IMR-90 (cell line): ENCODE measurements at regions not wholly inside any gene's neighbourhood (a gene's known extent, or its start where the extent isn't known, plus 50 kb on each side); places are given as distances from the start of the nearest gene placed in this dataset.

ENCODE experiments used
- ATAC-seq: fragments of 200-7000 bp; cut with Tn5 transposase; 2 replicates; pipeline ENCODE4 v1.9.1; 2020; ENCODE audit warnings: low read depth, mild to moderate bottlenecking, moderate library complexity
- BruUV-seq: library from RNA; stranded (reverse); fragments of 400-500 nt; replicated peaks from 2 replicates; lab custom pipeline; 2021; lab: Mats Ljungman, UMichigan
- CTCF ChIA-PET: fragments of 300-600 bp; formaldehyde crosslinking; extraction: SDS; loops from one replicate; lab custom pipeline; 2021; ENCODE audit warnings: antibody characterized with exemption; lab: Yijun Ruan, JAX
- POLR2A ChIA-PET: fragments of 300-600 bp; sonication (Branson Sonifier 250); formaldehyde crosslinking; loops from one replicate; lab custom pipeline; 2022; ENCODE audit warnings: antibody characterized with exemption; ENCODE audit not compliant: unreplicated experiment; lab: Charles Lee
- DNase-seq: peaks from one replicate; pipeline ENCODE4 v3.0.0; 2013
- H2AFZ ChIP-seq: replicated peaks from 2 replicates; pipeline ENCODE3; 2013; ENCODE audit warnings: low read length, mild to moderate bottlenecking; ENCODE audit not compliant: poor library complexity
- H2AK5ac ChIP-seq: 2 replicates; pipeline ENCODE4 v1.6.1; 2013; ENCODE audit warnings: low read depth, low read length, inconsistent platforms
- H2AK9ac ChIP-seq: replicated peaks from 2 replicates; pipeline ENCODE3; 2013; ENCODE audit warnings: mild to moderate bottlenecking, low read depth, low read length, moderate library complexity; ENCODE audit not compliant: poor library complexity
- H2BK120ac ChIP-seq: 2 replicates; pipeline ENCODE4 v1.6.1; 2013; ENCODE audit warnings: low read depth, low read length, inconsistent platforms
- H2BK15ac ChIP-seq: 3 replicates; pipeline ENCODE4 v1.6.1; 2013; ENCODE audit warnings: low read depth, low read length, inconsistent platforms
- H2BK20ac ChIP-seq: 2 replicates; pipeline ENCODE4 v1.6.1; 2013; ENCODE audit warnings: low read depth, mild to moderate bottlenecking, inconsistent platforms, low read length, moderate library complexity
- H2BK5ac ChIP-seq: 2 replicates; pipeline ENCODE4 v1.6.1; 2013; ENCODE audit warnings: mild to moderate bottlenecking, low read depth, low read length, inconsistent platforms; ENCODE audit not compliant: poor library complexity, severe bottlenecking
- H3K14ac ChIP-seq: replicated peaks from 2 replicates; pipeline ENCODE4 v1.6.1; 2013; ENCODE audit warnings: low read depth, low read length, inconsistent platforms
- H3K18ac ChIP-seq: 2 replicates; pipeline ENCODE4 v1.6.1; 2013; ENCODE audit warnings: low read depth, low read length, control low read depth
- H3K23ac ChIP-seq: 2 replicates; pipeline ENCODE4 v1.6.1; 2013; ENCODE audit warnings: low read depth, low read length, inconsistent platforms
- H3K27ac ChIP-seq: 2 replicates; pipeline ENCODE4 v1.5.1; 2013; ENCODE audit warnings: mild to moderate bottlenecking, control low read depth, low read length; ENCODE audit not compliant: insufficient read depth
- H3K27me3 ChIP-seq: 2 replicates; pipeline ENCODE4 v1.6.1; 2013; ENCODE audit warnings: low read length; ENCODE audit not compliant: control insufficient read depth, insufficient read depth
- H3K36me3 ChIP-seq: 2 replicates; pipeline ENCODE4 v1.6.1; 2013; ENCODE audit warnings: low read length, mixed read lengths; ENCODE audit not compliant: control insufficient read depth, insufficient read depth
- H3K4ac ChIP-seq: 2 replicates; pipeline ENCODE4 v1.6.1; 2013; ENCODE audit warnings: low read depth, low read length, inconsistent platforms
- H3K4me1 ChIP-seq: 2 replicates; pipeline ENCODE4 v1.6.1; 2013; ENCODE audit warnings: low read length, mixed read lengths; ENCODE audit not compliant: control insufficient read depth, insufficient read depth
- H3K4me2 ChIP-seq: 2 replicates; pipeline ENCODE4 v1.6.1; 2013; ENCODE audit warnings: low read depth, mild to moderate bottlenecking, control low read depth, low read length, moderate library complexity
- H3K4me3 ChIP-seq: 2 replicates; pipeline ENCODE4 v1.5.1; 2013; ENCODE audit warnings: low read depth, mild to moderate bottlenecking, control low read depth, low read length, moderate library complexity; ENCODE audit not compliant: insufficient read depth
- H3K56ac ChIP-seq: 2 replicates; pipeline ENCODE4 v1.6.1; 2013; ENCODE audit warnings: low read length, inconsistent platforms; ENCODE audit not compliant: insufficient read depth; ENCODE audit errors: extremely low read depth
- H3K79me1 ChIP-seq, 2 experiments: 2 replicates each; pipeline ENCODE4 v1.6.1; 2013; ENCODE audit warnings: low read length in 2 of 2, inconsistent platforms in 1 of 2, low read depth in 1 of 2
- H3K9ac ChIP-seq: 2 replicates; pipeline ENCODE4 v1.6.1; 2013; ENCODE audit warnings: low read depth, low read length, control low read depth
- H3K9me1 ChIP-seq: 2 replicates; pipeline ENCODE4 v1.6.1; 2013; ENCODE audit warnings: low read length, inconsistent platforms; ENCODE audit not compliant: insufficient read depth
- H3K9me3 ChIP-seq: 2 replicates; pipeline ENCODE4 v1.6.1; 2013; ENCODE audit warnings: low read length; ENCODE audit not compliant: control insufficient read depth, insufficient read depth
- H4K20me1 ChIP-seq: 2 replicates; pipeline ENCODE4 v1.6.1; 2013; ENCODE audit warnings: low read length, inconsistent platforms; ENCODE audit not compliant: insufficient read depth
- H4K5ac ChIP-seq: 2 replicates; pipeline ENCODE4 v1.6.1; 2013; ENCODE audit warnings: mild to moderate bottlenecking, low read depth, low read length, control low read depth
- H4K8ac ChIP-seq, 2 experiments: 2 replicates each; pipeline ENCODE4 v1.6.1; 2013; ENCODE audit warnings: low read depth in 2 of 2, low read length in 2 of 2, control low read depth in 1 of 2, inconsistent platforms in 1 of 2
- H4K91ac ChIP-seq: 2 replicates; pipeline ENCODE4 v1.6.1; 2013; ENCODE audit warnings: low read depth, low read length, inconsistent platforms; ENCODE audit not compliant: insufficient read depth
- CHD1 ChIP-seq: IDR thresholded peaks from 2 replicates; pipeline ENCODE4 v1.6.1; 2012; ENCODE audit warnings: low read depth, low read length, improper control_type of control experiment
- MAFK ChIP-seq: IDR thresholded peaks from 2 replicates; pipeline ENCODE4 v1.6.1; 2012; ENCODE audit warnings: low read depth, low read length, improper control_type of control experiment
- MAZ ChIP-seq: IDR thresholded peaks from 2 replicates; pipeline ENCODE4 v1.6.1; 2012; ENCODE audit warnings: low read depth, mild to moderate bottlenecking, low read length, improper control_type of control experiment, moderate library complexity, borderline replicate concordance
- MXI1 ChIP-seq: IDR thresholded peaks from 2 replicates; pipeline ENCODE4 v1.6.1; 2012; ENCODE audit warnings: low read depth, mild to moderate bottlenecking, low read length, moderate library complexity, borderline replicate concordance
- NFE2L2 ChIP-seq: fragments of 150-350 bp; IDR thresholded peaks from 2 replicates; pipeline ENCODE4 v1.6.1; 2016; ENCODE audit warnings: low read depth, mild to moderate bottlenecking, low read length
- POLR2A ChIP-seq: IDR thresholded peaks from 2 replicates; pipeline ENCODE4 v1.6.1; 2012; ENCODE audit warnings: mild to moderate bottlenecking, low read depth, low read length
- RAD21 ChIP-seq: IDR thresholded peaks from 2 replicates; pipeline ENCODE4 v1.6.1; 2012; ENCODE audit warnings: low read length, improper control_type of control experiment
- RCOR1 ChIP-seq: IDR thresholded peaks from 2 replicates; pipeline ENCODE4 v1.6.1; 2012; ENCODE audit warnings: mild to moderate bottlenecking, low read length, improper control_type of control experiment; ENCODE audit not compliant: insufficient replicate concordance
- SMC3 ChIP-seq: fragments of 150-350 bp; IDR thresholded peaks from 2 replicates; pipeline ENCODE4 v1.6.1; 2016; ENCODE audit warnings: low read depth, mild to moderate bottlenecking, antibody characterized with exemption, low read length, moderate library complexity
- WGBS, 2 experiments: methylation state at CpG; one replicate each; pipeline versions ENCODE4 v1.1.5 to v1.1.7; 2013; ENCODE audit warnings: missing lambda C conversion rate in 2 of 2; ENCODE audit not compliant: insufficient read length in 1 of 2; ENCODE audit errors: extremely low coverage in 2 of 2; 5-methylcytosine and 5-hydroxymethylcytosine counted together
- dilution Hi-C: fragments of 300-500 bp; cut with HindIII; formaldehyde crosslinking; loops from one replicate; pipeline ENCODE4 v1.14.3; 2018; ENCODE audit warnings: low sequenced_read_pairs; ENCODE audit not compliant: unreplicated experiment
- in situ Hi-C: fragments of 300-500 bp; cut with MboI; formaldehyde crosslinking; loops from 3 replicates; pipeline ENCODE4 v1.14.3; 2019; ENCODE audit warnings: low sequenced_read_pairs, inconsistent platforms, mixed read lengths
- intact Hi-C: fragments of 100-400 bp; cut with micrococcal nuclease; formaldehyde crosslinking; loops from 2 replicates; pipeline ENCODE4 v1.10.0; 2022
- TF ChIP-seq, protein P1 (sequence below): fragments of 150-350 bp; IDR thresholded peaks from 2 replicates; pipeline ENCODE4 v1.6.1; 2017; ENCODE audit warnings: mild to moderate bottlenecking, antibody characterized with exemption, low read length, low read depth
- TF ChIP-seq, protein P2 (sequence below): fragments of 150-350 bp; IDR thresholded peaks from 2 replicates; pipeline ENCODE4 v1.6.1; 2016; ENCODE audit warnings: low read depth, mild to moderate bottlenecking, low read length, moderate library complexity, borderline replicate concordance
- TF ChIP-seq, protein P3 (sequence below): conservative IDR thresholded peaks from 2 replicates; pipeline ENCODE4 v1.5.1; 2012; ENCODE audit warnings: mild to moderate bottlenecking, low read depth, low read length, improper control_type of control experiment

DNA sequence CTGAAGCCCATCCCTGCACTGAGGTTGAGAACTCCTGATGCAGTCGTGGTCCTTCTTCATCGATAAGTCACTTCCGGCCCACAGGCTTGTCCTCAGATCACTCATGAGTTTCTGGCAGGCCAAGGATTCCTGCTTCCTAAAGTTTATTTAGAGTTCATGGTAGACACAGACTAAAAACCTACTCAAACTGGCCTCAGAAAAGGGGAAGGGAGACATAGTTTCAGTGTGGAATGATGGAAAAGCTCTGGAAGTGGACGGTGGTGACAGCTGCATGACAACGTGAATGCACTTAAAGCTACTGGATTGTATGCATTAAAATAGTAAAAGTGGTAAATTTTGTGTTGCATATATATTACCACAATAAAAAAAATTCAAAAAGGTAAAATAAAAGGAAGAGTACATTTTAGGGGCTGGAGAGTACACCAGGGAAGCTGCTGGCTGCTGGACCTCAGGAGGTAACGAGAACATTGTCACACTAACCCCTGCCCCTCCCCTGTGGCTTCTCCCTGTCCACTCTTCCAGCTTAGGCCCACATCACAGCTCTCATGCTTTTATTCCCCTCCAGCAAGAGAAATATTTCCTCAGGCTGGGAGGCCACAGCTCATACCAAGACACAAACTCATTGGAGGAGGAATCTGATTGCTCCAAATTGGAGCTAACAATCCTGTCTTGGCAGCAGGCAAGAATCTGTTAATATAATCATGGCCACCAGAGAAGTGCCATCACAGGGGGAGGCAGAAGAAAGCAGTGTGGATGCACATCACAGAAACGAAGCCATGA lies 741.0 kb downstream of the UQCRFS1 start:
- Histone ChIP-seq H3K9me3 (peaks cover 24% of the 10 kb centered on the region), H3K4me1 (no peaks in the 10 kb centered on the region)

More for the DNA sequence above, 741.0 kb downstream of the UQCRFS1 start:
- CTCF ChIA-PET: no interaction called here
- Histone ChIP-seq H2BK20ac (no peak overlapping the region), H3K23ac (no peak overlapping the region), H3K36me3 (no peaks in the 10 kb centered on the region), H2AK9ac (no peak overlapping the region), H3K27ac (no peak overlapping the region), H4K91ac (no peak overlapping the region), H3K18ac (no peak overlapping the region), H3K79me1 (no peaks in the 10 kb centered on the region), H2BK120ac (no peak overlapping the region), H2BK5ac (no peak overlapping the region), H2BK15ac (no peak overlapping the region), H3K9ac (no peak overlapping the region), H3K27me3 (no peaks in the 10 kb centered on the region), H3K4me2 (no peak overlapping the region), H3K4ac (no peak overlapping the region), H3K14ac (no peak overlapping the region), H2AK5ac (no peak overlapping the region), H3K4me3 (no peak overlapping the region), H3K56ac (no peak overlapping the region), H3K9me1 (no peaks in the 10 kb centered on the region), H4K5ac (no peak overlapping the region), H4K20me1 (no peaks in the 10 kb centered on the region), H4K8ac (no peak overlapping the region), H2AFZ (no peak overlapping the region)
- BruUV-seq: no TSS peak
- DNase-seq (no peak), ATAC-seq (no peak)
- POLR2A ChIA-PET: no interaction called here
- in situ Hi-C loops: no loop called here
- intact Hi-C loops: no loop called here
- dilution Hi-C loops: no loop called here
- no CpG with 5 or more reads among the region's 7 CpGs for WGBS, 2 experiments
- TF ChIP-seq MAFK (no peak), SMC3 (no peak), NFE2L2 (no peak), CHD1 (no peak), RCOR1 (no peak), MAZ (no peak), MXI1 (no peak), RAD21 (no peak), POLR2A (no peak)
- TF ChIP-seq, protein P1, sequence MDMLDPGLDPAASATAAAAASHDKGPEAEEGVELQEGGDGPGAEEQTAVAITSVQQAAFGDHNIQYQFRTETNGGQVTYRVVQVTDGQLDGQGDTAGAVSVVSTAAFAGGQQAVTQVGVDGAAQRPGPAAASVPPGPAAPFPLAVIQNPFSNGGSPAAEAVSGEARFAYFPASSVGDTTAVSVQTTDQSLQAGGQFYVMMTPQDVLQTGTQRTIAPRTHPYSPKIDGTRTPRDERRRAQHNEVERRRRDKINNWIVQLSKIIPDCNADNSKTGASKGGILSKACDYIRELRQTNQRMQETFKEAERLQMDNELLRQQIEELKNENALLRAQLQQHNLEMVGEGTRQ: no peak
- TF ChIP-seq, protein P2, sequence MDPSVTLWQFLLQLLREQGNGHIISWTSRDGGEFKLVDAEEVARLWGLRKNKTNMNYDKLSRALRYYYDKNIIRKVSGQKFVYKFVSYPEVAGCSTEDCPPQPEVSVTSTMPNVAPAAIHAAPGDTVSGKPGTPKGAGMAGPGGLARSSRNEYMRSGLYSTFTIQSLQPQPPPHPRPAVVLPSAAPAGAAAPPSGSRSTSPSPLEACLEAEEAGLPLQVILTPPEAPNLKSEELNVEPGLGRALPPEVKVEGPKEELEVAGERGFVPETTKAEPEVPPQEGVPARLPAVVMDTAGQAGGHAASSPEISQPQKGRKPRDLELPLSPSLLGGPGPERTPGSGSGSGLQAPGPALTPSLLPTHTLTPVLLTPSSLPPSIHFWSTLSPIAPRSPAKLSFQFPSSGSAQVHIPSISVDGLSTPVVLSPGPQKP: no peak
- TF ChIP-seq, protein P3, sequence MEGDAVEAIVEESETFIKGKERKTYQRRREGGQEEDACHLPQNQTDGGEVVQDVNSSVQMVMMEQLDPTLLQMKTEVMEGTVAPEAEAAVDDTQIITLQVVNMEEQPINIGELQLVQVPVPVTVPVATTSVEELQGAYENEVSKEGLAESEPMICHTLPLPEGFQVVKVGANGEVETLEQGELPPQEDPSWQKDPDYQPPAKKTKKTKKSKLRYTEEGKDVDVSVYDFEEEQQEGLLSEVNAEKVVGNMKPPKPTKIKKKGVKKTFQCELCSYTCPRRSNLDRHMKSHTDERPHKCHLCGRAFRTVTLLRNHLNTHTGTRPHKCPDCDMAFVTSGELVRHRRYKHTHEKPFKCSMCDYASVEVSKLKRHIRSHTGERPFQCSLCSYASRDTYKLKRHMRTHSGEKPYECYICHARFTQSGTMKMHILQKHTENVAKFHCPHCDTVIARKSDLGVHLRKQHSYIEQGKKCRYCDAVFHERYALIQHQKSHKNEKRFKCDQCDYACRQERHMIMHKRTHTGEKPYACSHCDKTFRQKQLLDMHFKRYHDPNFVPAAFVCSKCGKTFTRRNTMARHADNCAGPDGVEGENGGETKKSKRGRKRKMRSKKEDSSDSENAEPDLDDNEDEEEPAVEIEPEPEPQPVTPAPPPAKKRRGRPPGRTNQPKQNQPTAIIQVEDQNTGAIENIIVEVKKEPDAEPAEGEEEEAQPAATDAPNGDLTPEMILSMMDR: no peak
